Activated T-cell treated with anti-CD3 and anti-CD28 coated beads, Interleukin-2, amount 50 U/mL, for 24 hours (primary cell): ENCODE measurements at regions not wholly inside any gene's neighbourhood (a gene's known extent, or its start where the extent isn't known, plus 50 kb on each side); places are given as distances from the start of the nearest gene placed in this dataset.
"Not testable (repeated sequence)": the region's sequence is repeated elsewhere in the genome, so short reads cannot be mapped to it uniquely, and the experiment has no call there.

Source experiments
- DNase-seq: peaks from one replicate; pipeline ENCODE4 v3.0.0-alpha.2; 2020
- H3K27ac Mint-ChIP-seq: 2 replicates; pipeline ENCODE4 v1.8.0; 2020; ENCODE audit warnings: mild to moderate bottlenecking, mixed read lengths
- H3K27me3 Mint-ChIP-seq: 2 replicates; pipeline ENCODE4 v1.8.0; 2020; ENCODE audit warnings: mixed read lengths
- H3K36me3 Mint-ChIP-seq: 2 replicates; pipeline ENCODE4 v1.8.0; 2020; ENCODE audit warnings: low read depth, mixed read lengths
- H3K4me1 Mint-ChIP-seq: 2 replicates; pipeline ENCODE4 v1.8.0; 2020; ENCODE audit warnings: low read depth, mixed read lengths
- H3K4me3 Mint-ChIP-seq: 2 replicates; pipeline ENCODE4 v1.8.0; 2020; ENCODE audit warnings: mild to moderate bottlenecking, moderate library complexity, mixed read lengths
- H3K9me3 Mint-ChIP-seq: 2 replicates; pipeline ENCODE4 v1.8.0; 2020; ENCODE audit warnings: mixed read lengths

GRCh38 chr6:27800731-27801373, 111.3 kb downstream of the OR2B2 start:
- Mint-ChIP-seq H3K36me3 (no peaks in the 10 kb centered on the region), H3K27ac (no peak overlapping the region), H3K4me3 (no peak overlapping the region), H3K27me3 (no peaks in the 10 kb centered on the region), H3K4me1 (peaks cover 4% of the 10 kb centered on the region), H3K9me3 (no peaks in the 10 kb centered on the region)
- no peak for DNase-seq

- Mint-ChIP-seq H3K4me1 (peaks cover 8% of the 10 kb centered on the region), H3K9me3 (no peaks in the 10 kb centered on the region), H3K4me3 (no peak overlapping the region), H3K27me3 (no peaks in the 10 kb centered on the region), H3K36me3 (no peaks in the 10 kb centered on the region), H3K27ac (no peak overlapping the region)
- no peak for DNase-seq
Observed at GRCh38 chr6:27797960-27798359, 114.2 kb downstream of the OR2B2 start.

GRCh38 chr6:27796736-27797481, 115.3 kb downstream of the OR2B2 start:
- peaks cover 19% of the 10 kb centered on the region for H3K4me1 Mint-ChIP-seq
- not testable (repeated sequence) for H3K36me3 Mint-ChIP-seq, H3K27ac Mint-ChIP-seq, H3K4me3 Mint-ChIP-seq, H3K27me3 Mint-ChIP-seq, H3K9me3 Mint-ChIP-seq, DNase-seq

GRCh38 chr6:27795697-27796494, 116.3 kb downstream of the OR2B2 start:
- DNase-seq, result no peak
- no peak overlapping the region for H3K4me3 Mint-ChIP-seq
- no peaks in the 10 kb centered on the region for H3K36me3 Mint-ChIP-seq
- no peaks in the 10 kb centered on the region for H3K9me3 Mint-ChIP-seq
- H3K27me3 Mint-ChIP-seq, result peaks cover 9% of the 10 kb centered on the region
- H3K4me1 Mint-ChIP-seq, result peaks cover 27% of the 10 kb centered on the region
- peak overlapping the region; percentile 75 for H3K27ac Mint-ChIP-seq

GRCh38 chr6:27791182-27791943, 120.8 kb downstream of the OR2B2 start:
- peak; percentile 64 for DNase-seq
- Mint-ChIP-seq H3K27ac (peak overlapping the region; percentile 90), H3K4me3 (peak overlapping the region; percentile 80), H3K9me3 (no peaks in the 10 kb centered on the region), H3K4me1 (peaks cover 27% of the 10 kb centered on the region), H3K27me3 (peaks cover 20% of the 10 kb centered on the region), H3K36me3 (no peaks in the 10 kb centered on the region)

- not testable (repeated sequence) for H3K4me3 Mint-ChIP-seq, H3K36me3 Mint-ChIP-seq, H3K27ac Mint-ChIP-seq, H3K9me3 Mint-ChIP-seq, DNase-seq
- peaks cover 21% of the 10 kb centered on the region for H3K4me1 Mint-ChIP-seq
- H3K27me3 Mint-ChIP-seq, result peaks cover 31% of the 10 kb centered on the region
Observed at GRCh38 chr6:27788376-27788775, 123.8 kb downstream of the OR2B2 start.

GRCh38 chr6:27786048-27786447, 126.1 kb downstream of the OR2B2 start:
- Mint-ChIP-seq H3K36me3 (no peaks in the 10 kb centered on the region), H3K4me1 (no peaks in the 10 kb centered on the region), H3K27me3 (peaks cover 22% of the 10 kb centered on the region), H3K27ac (no peak overlapping the region), H3K4me3 (no peak overlapping the region), H3K9me3 (no peaks in the 10 kb centered on the region)
- DNase-seq, result no peak

- Mint-ChIP-seq H3K36me3 (no peaks in the 10 kb centered on the region), H3K9me3 (no peaks in the 10 kb centered on the region), H3K27ac (no peak overlapping the region), H3K4me1 (no peaks in the 10 kb centered on the region), H3K4me3 (no peak overlapping the region), H3K27me3 (peaks cover 22% of the 10 kb centered on the region)
- no peak for DNase-seq
Observed at GRCh38 chr6:27785294-27785693, 126.9 kb downstream of the OR2B2 start.

- DNase-seq, result no peak
- Mint-ChIP-seq H3K9me3 (no peaks in the 10 kb centered on the region), H3K36me3 (no peaks in the 10 kb centered on the region), H3K27ac (no peak overlapping the region), H3K27me3 (peaks cover 25% of the 10 kb centered on the region), H3K4me3 (no peak overlapping the region), H3K4me1 (no peaks in the 10 kb centered on the region)
Observed at GRCh38 chr6:27782748-27783147, 129.4 kb downstream of the OR2B2 start.

- no peak overlapping the region for H3K27ac Mint-ChIP-seq
- no peak overlapping the region for H3K4me3 Mint-ChIP-seq
- no peaks in the 10 kb centered on the region for H3K9me3 Mint-ChIP-seq
- no peaks in the 10 kb centered on the region for H3K36me3 Mint-ChIP-seq
- H3K27me3 Mint-ChIP-seq, result peaks cover 29% of the 10 kb centered on the region
- no peak for DNase-seq
- no peaks in the 10 kb centered on the region for H3K4me1 Mint-ChIP-seq
Observed at GRCh38 chr6:27778625-27779417, 133.4 kb downstream of the OR2B2 start.

GRCh38 chr6:27777614-27778355, 134.4 kb downstream of the OR2B2 start:
- DNase-seq, result no peak
- no peaks in the 10 kb centered on the region for H3K9me3 Mint-ChIP-seq
- peaks cover 29% of the 10 kb centered on the region for H3K27me3 Mint-ChIP-seq
- H3K36me3 Mint-ChIP-seq, result no peaks in the 10 kb centered on the region
- H3K27ac Mint-ChIP-seq, result peak overlapping the region; percentile 77
- peaks cover 2% of the 10 kb centered on the region for H3K4me1 Mint-ChIP-seq
- no peak overlapping the region for H3K4me3 Mint-ChIP-seq

GRCh38 chr6:27777126-27777525, 135.1 kb downstream of the OR2B2 start:
- H3K4me3 Mint-ChIP-seq, result no peak overlapping the region
- no peak overlapping the region for H3K27ac Mint-ChIP-seq
- H3K36me3 Mint-ChIP-seq, result no peaks in the 10 kb centered on the region
- H3K4me1 Mint-ChIP-seq, result peaks cover 6% of the 10 kb centered on the region
- no peak for DNase-seq
- H3K9me3 Mint-ChIP-seq, result no peaks in the 10 kb centered on the region
- peaks cover 29% of the 10 kb centered on the region for H3K27me3 Mint-ChIP-seq

- Mint-ChIP-seq H3K27me3 (peaks cover 29% of the 10 kb centered on the region), H3K27ac (no peak overlapping the region), H3K4me3 (no peak overlapping the region), H3K9me3 (no peaks in the 10 kb centered on the region), H3K36me3 (no peaks in the 10 kb centered on the region), H3K4me1 (peaks cover 9% of the 10 kb centered on the region)
- no peak for DNase-seq
Observed at GRCh38 chr6:27776504-27776903, 135.7 kb downstream of the OR2B2 start.
